GM23338 (cell line): ENCODE measurements at regions not wholly inside any gene's neighbourhood (a gene's known extent, or its start where the extent isn't known, plus 50 kb on each side); places are given as distances from the start of the nearest gene placed in this dataset.

Experiments
- CREB1 ChIP-seq: fragments of 250-450 bp; sonication (Bioruptor Pico); IDR thresholded peaks from 2 replicates; pipeline ENCODE4 v1.5.0; 2020; ENCODE audit warnings: low read depth, mild to moderate bottlenecking, moderate library complexity
- CTCF ChIP-seq, 2 experiments: fragments of 200-600 bp in 1 of 2; sonication (generic) in 1 of 2; conservative IDR thresholded peaks; 2 replicates each; pipeline versions ENCODE4 v1.5.1 to v1.6.1; 2016 to 2017; ENCODE audit warnings: antibody characterized with exemption in 2 of 2, low read depth in 2 of 2, mild to moderate bottlenecking in 2 of 2, moderate library complexity in 1 of 2
- EZH2 ChIP-seq: fragments of 200-600 bp; sonication (generic); IDR thresholded peaks from one replicate; pipeline ENCODE4 v1.8.0; 2017; ENCODE audit warnings: antibody characterized with exemption, mild to moderate bottlenecking, low read depth; ENCODE audit not compliant: unreplicated experiment
- EZH2phosphoT487 ChIP-seq: fragments of 200-600 bp; sonication (generic); IDR thresholded peaks from one replicate; pipeline ENCODE4 v1.8.1; 2018; ENCODE audit warnings: antibody characterized with exemption; ENCODE audit not compliant: unreplicated experiment
- JUNB ChIP-seq: IDR thresholded peaks from one replicate; pipeline ENCODE4 v1.6.1; 2016; ENCODE audit warnings: antibody characterized with exemption; ENCODE audit not compliant: unreplicated experiment
- NANOG ChIP-seq: IDR thresholded peaks from 2 replicates; pipeline ENCODE4 v1.6.1; 2016; ENCODE audit warnings: antibody characterized with exemption, borderline replicate concordance
- POLR2AphosphoS5 ChIP-seq: IDR thresholded peaks from 2 replicates; pipeline ENCODE4 v1.6.1; 2016; ENCODE audit warnings: antibody characterized with exemption, low read depth
- REST ChIP-seq: IDR thresholded peaks from one replicate; pipeline ENCODE4 v1.6.1; 2018; ENCODE audit warnings: antibody characterized with exemption; ENCODE audit not compliant: unreplicated experiment
- STAT1 ChIP-seq: IDR thresholded peaks from one replicate; pipeline ENCODE4 v1.6.1; 2016; ENCODE audit warnings: antibody characterized with exemption; ENCODE audit not compliant: unreplicated experiment
- ZNF114 ChIP-seq: fragments of 250-450 bp; sonication (Bioruptor Pico); IDR thresholded peaks from 2 replicates; pipeline ENCODE4 v1.5.0; 2020; ENCODE audit warnings: mild to moderate bottlenecking, moderate library complexity
- ZNF331 ChIP-seq: fragments of 250-450 bp; sonication (Bioruptor Pico); IDR thresholded peaks from 2 replicates; pipeline ENCODE4 v1.5.0; 2020; ENCODE audit warnings: low read depth, mild to moderate bottlenecking, moderate library complexity

GRCh38 chr3:76700323-76700722 is 339.6 kb upstream of the ROBO2 start:
- TF ChIP-seq EZH2phosphoT487 (no peak), CTCF (conservative IDR thresholded peaks at IDR 0.05; ENCODE audit: low read depth in 2 of 2) (no peak), EZH2 (no peak), REST (no peak), POLR2AphosphoS5 (no peak), ZNF331 (no peak), CREB1 (CRISPR knock-in tag) (no peak), JUNB (no peak), STAT1 (no peak), NANOG (no peak), ZNF114 (no peak)
